SH-SY5Y (cell line): ENCODE measurements at regions not wholly inside any gene's neighbourhood (a gene's known extent, or its start where the extent isn't known, plus 50 kb on each side); places are given as distances from the start of the nearest gene placed in this dataset.

Source experiments
- GATA2 ChIP-seq: IDR thresholded peaks from 2 replicates; pipeline ENCODE4 v1.6.1; 2011; ENCODE audit warnings: mild to moderate bottlenecking, low read depth, low read length
- GATA3 ChIP-seq: IDR thresholded peaks from 2 replicates; pipeline ENCODE4 v1.6.1; 2011; ENCODE audit warnings: low read depth, mild to moderate bottlenecking, low read length, moderate library complexity

DNA sequence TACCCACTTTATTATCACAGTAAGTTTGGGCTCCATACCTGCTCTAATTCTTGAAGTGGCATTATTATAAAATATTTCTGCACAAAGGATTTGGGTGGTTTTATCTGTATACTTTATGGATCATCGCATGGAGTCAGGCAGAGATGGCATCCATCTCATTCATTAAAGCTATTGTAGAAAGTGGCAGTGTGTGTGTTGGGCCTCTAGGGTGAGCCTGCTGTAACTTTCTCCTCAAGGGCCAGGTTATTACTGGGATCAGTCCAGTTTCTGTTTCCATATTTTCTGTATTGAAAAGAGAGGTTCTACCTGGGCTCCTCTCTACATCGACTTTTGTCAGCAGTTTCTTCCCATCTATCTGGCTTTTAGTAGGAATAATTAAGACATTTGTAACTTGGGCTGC lies 511.1 kb downstream of the MMUT start:
- TF ChIP-seq GATA2 (no peak), GATA3 (no peak)

DNA sequence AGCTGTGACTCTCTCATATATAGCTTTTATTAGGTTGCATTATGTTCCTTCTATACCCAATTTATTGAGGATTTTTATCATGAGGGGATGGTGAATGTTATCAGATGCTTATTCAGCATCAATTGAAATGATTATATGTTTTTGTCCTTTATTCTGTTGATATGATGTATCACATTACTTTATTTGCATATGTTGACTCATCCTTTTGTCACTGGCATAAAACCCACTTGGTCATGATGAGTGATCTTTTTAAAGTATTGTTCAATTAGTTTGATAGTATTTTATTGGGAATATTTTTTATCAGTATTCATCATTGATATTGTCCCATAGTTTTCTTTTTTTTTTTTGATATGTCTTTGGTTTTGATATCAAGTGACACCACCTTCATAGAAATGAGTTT lies 529.9 kb downstream of the MMUT start:
- TF ChIP-seq GATA3 (no peak), GATA2 (no peak)

DNA sequence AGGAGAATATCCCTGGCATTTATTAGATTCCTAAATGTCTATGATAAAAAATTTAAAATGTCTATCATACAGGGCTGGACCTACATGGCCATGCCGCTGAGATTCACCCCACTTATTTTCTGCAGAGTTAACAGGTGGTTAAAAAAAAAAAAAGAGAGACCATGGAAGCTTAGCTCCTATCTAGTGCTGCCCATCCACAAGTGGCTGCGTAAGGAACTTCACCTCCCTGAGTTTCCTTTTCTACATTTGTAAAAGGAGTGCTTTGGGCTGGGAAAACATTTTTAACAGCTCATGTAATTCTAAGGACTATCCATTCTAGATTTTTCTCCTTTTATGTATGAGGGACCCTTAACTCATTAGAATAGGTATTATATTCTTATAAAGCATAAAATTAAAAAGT lies 534.1 kb downstream of the MMUT start:
- TF ChIP-seq GATA2 (no peak), GATA3 (no peak)

DNA sequence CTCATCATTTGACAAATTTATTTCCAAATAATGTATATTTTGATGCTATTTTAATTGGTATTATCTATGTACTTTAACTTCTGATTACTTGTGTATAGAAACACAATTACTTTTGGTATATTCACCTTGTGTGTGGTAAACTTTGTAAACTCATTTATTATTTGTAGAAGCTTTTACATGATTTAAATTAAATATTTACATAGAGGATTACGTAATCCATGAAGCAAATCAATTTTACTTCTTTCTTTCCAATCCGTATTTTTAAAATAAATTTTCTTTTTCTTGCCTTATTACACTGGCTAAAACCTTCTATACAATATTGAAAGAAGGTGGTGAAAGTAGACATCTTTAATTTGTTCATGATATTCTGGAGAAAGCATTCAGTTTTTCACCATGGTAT lies 540.2 kb downstream of the MMUT start:
- TF ChIP-seq GATA2 (no peak), GATA3 (no peak)

DNA sequence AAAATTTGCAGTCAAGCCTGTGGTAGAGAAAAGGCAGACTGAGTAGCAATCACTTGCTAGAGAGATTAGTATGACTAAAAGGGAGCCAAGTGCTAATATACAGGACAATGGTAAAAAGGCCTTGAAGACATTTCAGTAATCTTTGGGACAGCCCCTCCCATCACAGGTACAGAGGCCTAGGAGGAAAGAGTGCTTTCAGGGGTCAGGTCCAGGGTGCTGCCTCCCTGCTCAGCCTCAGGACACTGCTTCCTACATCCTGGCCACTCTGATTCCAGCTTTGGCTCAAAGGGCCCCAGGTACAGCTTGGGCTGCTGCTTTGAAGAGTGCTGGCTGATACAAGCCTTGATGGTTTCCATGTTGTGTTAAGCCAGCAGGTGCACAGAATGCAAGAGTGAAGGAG lies 543.5 kb downstream of the MMUT start:
- TF ChIP-seq GATA3 (no peak), GATA2 (no peak)

DNA sequence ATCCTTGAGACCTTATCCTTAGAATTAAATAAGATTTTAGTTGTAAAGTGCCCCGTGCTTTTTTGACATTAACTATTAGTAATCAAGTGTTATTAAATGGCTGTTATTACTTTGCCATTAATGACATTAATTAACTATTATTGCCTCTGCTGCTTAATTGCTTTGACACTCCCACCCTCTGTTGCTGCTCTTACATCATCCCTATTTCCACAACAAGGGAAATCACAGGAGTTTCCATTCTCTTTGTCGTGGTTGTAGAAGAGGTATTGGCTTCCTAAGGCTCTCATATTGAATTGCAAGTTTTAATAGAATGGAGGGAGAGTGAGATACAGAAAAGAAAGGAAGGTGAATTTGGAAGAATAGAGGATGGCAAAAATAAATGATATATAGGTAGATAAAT lies 545.8 kb downstream of the MMUT start:
- TF ChIP-seq GATA2 (no peak), GATA3 (no peak)

DNA sequence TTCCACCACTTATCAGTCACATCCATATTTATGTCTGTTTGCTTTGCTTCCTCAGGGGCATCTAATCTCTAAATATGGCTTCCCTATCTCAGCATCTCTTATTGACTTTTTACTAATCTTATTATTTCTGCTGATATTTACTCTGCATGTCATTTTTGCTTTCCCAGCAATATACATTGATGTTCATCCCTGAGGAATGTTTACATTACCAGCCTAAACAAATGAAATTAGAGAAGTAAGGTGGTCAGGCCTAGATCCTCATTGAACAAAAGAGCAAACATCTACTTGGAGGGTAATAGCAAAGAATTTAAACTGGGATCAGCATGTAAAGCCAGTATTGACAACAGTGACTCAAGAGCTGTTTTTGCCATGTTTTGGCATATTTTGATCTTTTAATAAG lies 546.4 kb downstream of the MMUT start:
- no peak for TF ChIP-seq GATA3
- no peak for TF ChIP-seq GATA2

DNA sequence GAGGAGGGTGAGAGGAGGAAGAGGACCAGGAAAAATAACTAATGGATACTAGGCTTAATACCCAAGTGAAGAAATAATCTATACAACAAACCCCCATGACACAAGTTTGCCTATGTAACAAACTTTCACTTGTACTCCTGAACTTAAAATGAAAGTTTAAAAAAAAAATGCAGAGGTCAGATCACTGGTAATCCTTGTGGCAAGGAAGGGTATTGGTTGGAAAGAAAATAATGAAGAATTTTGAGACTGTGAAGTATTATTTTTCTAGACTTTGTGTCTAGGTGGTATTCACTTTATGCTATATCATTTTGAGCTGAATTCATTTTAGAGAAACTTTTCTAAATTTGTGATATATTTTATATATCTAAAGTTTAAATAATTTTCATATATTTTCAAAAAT lies 547.5 kb downstream of the MMUT start:
- TF ChIP-seq GATA2 (no peak), GATA3 (no peak)

DNA sequence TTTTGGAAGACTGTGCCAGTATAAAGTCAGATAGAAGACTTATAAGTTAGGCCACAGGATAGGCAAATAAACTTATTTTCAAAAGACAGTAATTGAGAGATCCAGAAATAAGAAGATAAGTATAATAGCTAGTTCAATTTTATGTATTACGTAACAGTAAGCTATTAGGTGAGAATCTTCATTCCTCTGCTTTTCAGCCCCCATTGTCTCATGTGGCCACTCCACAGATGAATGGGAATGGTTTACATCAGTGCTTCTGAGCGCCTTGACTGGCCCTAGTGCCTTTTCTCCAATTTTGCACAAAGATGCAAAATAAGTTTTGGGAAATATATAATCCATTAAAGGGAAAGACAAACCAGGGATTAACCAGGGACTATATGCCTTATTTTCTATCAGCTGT lies 550.5 kb downstream of the MMUT start:
- TF ChIP-seq GATA2 (no peak), GATA3 (no peak)

DNA sequence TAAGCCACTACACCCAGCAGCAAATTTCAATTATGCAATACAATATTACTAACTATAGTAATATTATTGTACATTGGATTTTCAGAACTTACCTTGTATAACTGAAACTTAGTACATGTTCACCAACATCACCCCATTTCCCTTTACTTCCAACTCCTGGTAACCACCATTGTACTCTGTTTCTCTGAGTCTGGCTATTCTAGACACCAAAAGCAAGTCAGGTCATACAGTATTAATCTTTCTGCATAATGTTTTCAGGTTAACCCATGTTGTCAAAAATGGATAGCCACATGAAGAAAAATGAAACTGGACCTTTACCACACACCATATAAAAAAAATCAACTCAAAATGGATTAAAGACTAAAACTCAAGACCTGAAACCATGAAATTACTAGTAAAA lies 558.2 kb downstream of the MMUT start:
- TF ChIP-seq GATA3 = no peak

DNA sequence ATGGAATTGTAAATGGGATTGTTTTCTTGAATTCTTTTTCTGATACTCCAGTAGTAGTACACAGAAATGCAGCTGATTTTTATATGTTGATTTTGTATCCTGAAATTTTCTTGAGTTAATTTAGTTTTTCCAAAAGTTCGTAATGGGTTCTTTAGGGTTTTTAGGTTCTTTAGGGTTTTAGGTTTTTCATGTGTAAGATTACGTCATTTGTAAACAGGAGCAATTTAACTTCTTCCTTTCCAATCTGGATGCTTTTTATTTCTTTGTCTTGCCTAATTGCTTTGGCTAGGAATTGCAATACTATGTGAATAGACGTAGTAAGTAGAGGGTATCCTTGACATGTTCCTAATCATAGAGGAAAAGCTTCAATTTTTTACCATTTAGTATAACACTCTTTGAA lies 568.6 kb downstream of the MMUT start:
- TF ChIP-seq GATA2 (no peak), GATA3 (no peak)

DNA sequence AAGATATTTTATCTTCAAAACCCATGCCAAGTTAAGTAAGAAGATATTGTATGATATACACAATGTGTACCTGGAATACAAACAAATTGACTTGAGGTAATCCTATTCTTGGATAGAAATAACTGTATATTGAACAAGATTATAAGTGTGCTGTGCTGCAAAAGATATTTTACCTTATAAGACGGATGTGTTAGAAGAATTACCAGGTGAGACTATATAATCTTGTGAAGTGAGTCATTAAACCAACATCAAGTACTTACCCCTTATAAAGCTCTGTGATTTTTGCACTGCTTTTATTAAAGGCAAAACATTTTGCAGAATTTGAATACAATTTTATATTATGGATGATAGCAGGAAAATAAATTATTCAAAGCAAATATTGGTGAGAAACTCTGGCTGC lies 570.0 kb downstream of the MMUT start:
- no peak for TF ChIP-seq GATA2
- TF ChIP-seq GATA3 = no peak

DNA sequence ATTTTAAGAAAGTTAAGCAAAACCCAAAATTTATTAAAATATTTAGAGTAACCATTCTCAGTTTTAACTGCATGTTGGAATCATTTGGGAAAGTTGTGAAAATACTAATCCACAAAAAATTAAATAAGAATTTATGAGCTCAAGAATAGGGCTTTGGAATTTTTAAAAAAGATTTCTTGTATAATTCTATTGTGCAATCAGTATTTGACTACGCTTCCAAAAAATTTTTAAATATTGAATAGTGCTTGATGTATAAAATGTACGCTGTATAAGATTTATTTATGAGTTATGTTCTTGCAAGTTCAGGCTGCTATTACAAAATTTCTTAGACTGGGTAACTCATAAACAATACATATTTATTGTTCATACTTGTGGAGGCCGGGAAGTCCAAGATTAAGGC lies 571.7 kb downstream of the MMUT start:
- TF ChIP-seq GATA2 = no peak
- no peak for TF ChIP-seq GATA3

DNA sequence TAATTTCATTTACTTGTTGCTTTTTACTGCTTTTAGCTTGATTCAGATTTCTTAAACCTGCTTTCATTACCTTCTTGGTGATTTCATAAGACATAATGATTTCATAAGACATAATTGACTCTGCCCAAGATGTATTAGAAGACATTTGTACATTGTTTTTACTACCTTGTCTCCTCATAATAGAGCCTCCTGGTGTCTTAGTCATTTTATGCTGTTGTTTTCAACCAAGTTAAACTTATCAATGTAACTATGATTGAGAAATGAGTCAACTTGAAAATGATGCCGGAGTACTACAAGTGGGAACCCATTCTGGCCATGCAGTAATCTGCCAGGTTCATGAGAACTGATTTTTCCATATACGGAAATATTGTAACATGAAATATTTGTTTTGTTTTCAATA lies 573.6 kb downstream of the MMUT start:
- TF ChIP-seq GATA3 (no peak), GATA2 (no peak)

DNA sequence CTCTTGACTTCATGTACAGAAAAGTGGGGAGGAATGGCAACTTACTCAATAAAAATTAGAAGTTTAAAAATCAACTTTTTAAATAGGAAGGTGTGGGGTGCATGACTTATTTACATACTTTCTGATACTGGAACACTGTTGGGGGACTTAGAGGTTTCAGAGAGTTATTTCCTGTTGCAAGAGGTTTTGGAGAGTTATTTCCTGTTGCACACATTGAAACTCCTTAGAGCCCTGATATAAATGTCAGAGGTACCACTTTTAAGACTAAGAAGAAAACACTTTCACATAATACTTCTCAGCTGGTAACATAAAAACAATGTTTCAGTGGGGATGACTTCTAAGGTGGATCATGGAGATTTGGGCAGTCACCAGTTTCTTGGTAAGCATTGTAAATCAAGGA lies 579.9 kb downstream of the MMUT start:
- TF ChIP-seq GATA3 = no peak
- no peak for TF ChIP-seq GATA2

DNA sequence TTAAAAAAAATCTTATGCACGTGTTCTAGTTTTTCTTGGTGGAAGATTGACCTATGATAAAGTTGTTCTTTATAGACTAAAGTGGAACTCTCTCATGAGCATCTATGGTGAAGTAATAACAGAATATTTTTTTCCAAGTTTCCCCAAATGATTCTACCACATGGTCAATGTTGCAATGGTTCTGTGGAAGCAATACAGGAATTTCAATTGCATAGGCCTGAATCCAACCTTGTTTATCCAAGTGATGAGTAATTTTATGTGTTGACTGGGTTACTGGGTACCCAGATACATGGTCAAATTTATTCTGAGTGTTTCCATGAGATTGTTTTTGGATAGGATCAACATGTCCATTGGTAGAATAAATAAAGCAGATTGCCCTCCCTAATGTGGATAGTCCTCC lies 581.5 kb downstream of the MMUT start:
- TF ChIP-seq GATA3 (no peak), GATA2 (no peak)
